GM21367 (cell line): ENCODE measurements at regions not wholly inside any gene's neighbourhood (a gene's known extent, or its start where the extent isn't known, plus 50 kb on each side); places are given as distances from the start of the nearest gene placed in this dataset.

Source experiments
- ATAC-seq: cut with Tn5 transposase; IDR thresholded peaks from one replicate; pipeline ENCODE4 v1.9.1; 2021; ENCODE audit not compliant: unreplicated experiment

DNA sequence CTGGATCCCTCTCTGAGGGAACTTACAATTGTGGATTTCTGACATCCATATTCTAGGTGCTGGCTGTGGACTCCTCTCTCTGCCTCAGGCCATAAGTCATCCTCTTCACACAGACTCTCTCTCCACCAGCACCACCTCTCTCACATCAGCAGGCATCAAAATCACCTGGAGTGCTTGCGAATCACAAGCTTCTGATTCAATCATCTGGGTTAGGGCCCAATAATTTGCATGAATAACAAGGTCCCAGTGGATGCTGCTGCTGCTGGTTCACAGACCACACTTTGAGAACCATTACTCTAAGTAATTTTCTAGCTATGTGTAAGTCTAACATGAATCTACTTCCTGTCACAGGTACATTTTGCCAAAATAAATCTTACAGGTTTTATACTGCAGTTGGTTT, 214.9 kb downstream of the DSEL start:
- ATAC-seq, result no peak

DNA sequence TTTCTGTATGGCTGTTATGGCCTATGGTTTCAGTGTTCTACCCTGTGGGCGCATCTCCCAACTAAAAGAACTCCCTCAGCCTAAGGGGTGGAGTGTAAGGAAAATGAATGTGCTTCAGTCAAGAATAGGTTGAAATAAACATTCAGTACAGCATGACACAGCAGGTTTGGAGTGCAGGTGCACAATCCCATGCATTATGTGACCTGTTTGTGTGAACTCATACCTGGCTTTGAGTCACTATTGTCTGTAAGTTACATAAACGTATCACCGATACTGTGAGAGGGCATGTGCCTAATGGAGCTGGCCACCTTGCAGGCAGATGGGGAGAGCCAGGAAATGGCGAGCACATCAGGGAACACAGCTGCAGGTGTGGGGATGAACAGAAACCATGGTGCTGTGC, 216.0 kb downstream of the DSEL start:
- no peak for ATAC-seq

- no peak for ATAC-seq
These were observed 223.7 kb downstream of the DSEL start for GRCh38 chr18:67292814-67293213.

- no peak for ATAC-seq
These were observed 226.1 kb downstream of the DSEL start for GRCh38 chr18:67290421-67290820.

- ATAC-seq, result no peak
These were observed 230.9 kb downstream of the DSEL start for GRCh38 chr18:67285583-67285982.

DNA sequence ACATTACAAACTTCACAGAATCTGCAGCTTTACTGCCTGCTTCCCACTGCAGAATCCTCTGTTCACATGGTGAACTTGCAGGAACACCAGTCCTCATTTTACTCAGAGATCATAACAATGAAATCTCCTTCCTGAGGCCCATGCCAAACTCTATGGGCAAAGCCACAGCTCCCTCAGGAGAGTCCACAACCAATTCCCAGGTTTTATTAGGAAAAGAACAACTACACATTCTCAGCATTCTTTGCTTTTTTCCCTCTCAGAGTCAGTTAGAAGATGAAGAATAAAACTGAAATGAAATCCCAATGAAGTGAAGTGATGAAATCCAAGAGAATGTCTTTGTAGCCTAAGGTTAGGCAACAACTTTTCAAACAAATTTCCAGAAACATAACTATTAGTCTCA, 233.7 kb downstream of the DSEL start:
- ATAC-seq, result no peak

- no peak for ATAC-seq
These were observed 234.8 kb downstream of the DSEL start for GRCh38 chr18:67281746-67282145.

GRCh38 chr18:67280486-67281242, 235.9 kb downstream of the DSEL start:
- ATAC-seq, result no peak

- ATAC-seq, result no peak
These were observed 236.5 kb downstream of the DSEL start for GRCh38 chr18:67279988-67280387.

DNA sequence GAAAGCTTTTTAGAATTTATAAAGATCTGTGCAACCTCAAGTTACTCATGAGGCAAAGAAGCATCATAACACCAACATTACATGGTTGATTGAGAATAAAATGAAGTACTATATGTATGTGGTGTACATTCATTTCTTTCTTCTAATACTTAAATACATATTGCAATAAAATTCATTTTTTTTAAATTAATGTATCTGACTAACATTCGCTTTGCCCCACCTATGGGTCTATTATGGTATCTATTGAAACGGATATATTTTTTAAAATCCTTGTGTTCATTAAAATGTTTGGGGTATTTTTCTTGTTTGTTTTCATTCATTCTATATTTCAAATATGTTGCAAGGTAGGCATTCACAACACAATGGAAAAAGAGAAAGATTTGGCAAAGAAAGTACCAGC, 237.5 kb downstream of the DSEL start:
- no peak for ATAC-seq

DNA sequence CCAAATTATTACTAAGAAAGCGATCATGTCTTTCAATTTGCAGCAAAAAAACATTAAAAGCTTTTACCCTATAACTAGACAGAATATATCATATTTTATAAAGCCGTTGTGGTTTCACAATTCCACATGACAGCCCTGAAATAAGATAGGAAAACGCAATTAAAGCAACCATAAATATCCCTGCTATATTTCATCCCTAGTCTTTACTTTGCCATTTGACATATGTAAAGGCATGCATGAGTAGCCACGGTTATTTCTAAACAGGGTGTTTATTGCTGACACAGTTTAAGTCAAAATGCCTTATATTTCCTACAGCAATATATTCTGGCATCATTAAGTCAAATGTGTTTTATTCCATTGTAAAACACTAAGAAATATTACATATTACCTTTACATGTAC, 239.9 kb downstream of the DSEL start:
- ATAC-seq, result no peak

- ATAC-seq, result no peak
These were observed 243.2 kb downstream of the DSEL start for GRCh38 chr18:67273288-67273687.

- no peak for ATAC-seq
These were observed 247.3 kb downstream of the DSEL start for GRCh38 chr18:67269206-67269605.

- no peak for ATAC-seq
These were observed 248.0 kb downstream of the DSEL start for GRCh38 chr18:67268530-67268929.

DNA sequence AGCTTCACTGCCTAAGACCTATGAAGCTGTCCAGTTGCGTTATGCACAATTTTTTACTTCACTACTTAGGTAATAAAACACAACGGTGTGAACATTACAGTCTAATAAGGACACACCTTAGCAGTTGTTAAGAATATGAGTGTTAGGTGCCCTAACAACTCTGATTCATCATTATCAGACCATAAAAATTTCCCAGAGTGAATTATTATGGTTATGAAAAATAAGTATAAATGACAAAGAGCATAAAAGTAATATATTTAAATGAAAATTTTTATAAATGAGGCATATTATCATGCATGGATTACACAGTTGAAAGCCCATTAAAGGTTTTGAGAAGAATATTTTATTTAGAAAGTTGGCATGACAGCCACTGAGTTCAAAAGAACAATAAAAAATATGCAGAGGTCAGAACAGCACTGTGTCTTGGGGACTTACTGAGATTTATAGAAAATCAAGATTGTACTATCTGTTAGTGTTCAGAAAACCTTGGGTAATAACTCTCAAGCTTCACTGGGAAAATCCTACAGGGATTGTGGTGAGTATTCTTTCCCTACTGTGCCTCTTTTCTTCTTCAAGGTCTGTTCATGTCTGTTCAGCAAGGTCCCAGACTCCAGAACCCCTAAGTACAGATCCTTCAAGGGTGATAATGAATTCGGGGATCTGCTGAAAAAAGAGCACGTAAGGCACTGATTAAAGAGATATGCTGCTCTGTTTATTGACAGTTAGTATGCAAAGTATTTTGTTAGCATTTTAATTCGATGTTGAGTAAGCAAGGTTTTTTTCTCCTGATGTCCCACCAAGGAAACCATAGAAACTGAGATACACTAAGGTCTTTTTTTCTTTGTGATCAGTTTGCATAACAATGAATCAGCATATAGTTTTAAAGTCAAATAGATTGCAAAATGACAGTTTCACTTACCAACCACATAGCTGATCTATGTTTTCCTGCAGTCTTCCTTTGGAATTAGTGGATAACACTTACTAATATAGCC, 250.0 kb downstream of the DSEL start:
- no peak for ATAC-seq

GRCh38 chr18:67265464-67266245, 250.9 kb downstream of the DSEL start:
- ATAC-seq, result no peak

GRCh38 chr18:67261931-67262552, 254.5 kb downstream of the DSEL start:
- no peak for ATAC-seq

- no peak for ATAC-seq
These were observed 255.7 kb downstream of the DSEL start for GRCh38 chr18:67260841-67261240.

- ATAC-seq, result no peak
These were observed 265.6 kb downstream of the DSEL start for GRCh38 chr18:67250776-67251424.
